Activated B cell treated with CpG ODN at 0.5 μM for 24 hours (primary cell): ENCODE measurements at regions not wholly inside any gene's neighbourhood (a gene's known extent, or its start where the extent isn't known, plus 50 kb on each side); places are given as distances from the start of the nearest gene placed in this dataset.

ENCODE experiments used
- ATAC-seq: fragments of 200-7000 bp; cut with Tn5 transposase; one replicate; pipeline ENCODE4 v1.10.0; 2021; ENCODE audit warnings: low read depth, mild to moderate bottlenecking, moderate library complexity
- CTCF ChIA-PET: fragments of 350-600 bp; sonication (Branson Sonifier 250); formaldehyde crosslinking; loops from one replicate; lab custom pipeline; 2021; ENCODE audit warnings: antibody characterized with exemption; lab: Charles Lee
- POLR2A ChIA-PET: fragments of 350-600 bp; sonication (Branson Sonifier 250); formaldehyde crosslinking; loops from one replicate; lab custom pipeline; 2021; ENCODE audit warnings: antibody characterized with exemption; lab: Charles Lee
- DNase-seq: peaks from one replicate; pipeline ENCODE4 v3.0.0; 2022
- H3K27ac Mint-ChIP-seq: one replicate; pipeline ENCODE4 v1.8.0; 2020; ENCODE audit warnings: mixed read lengths
- H3K27me3 Mint-ChIP-seq: one replicate; pipeline ENCODE4 v1.8.0; 2021; ENCODE audit warnings: mixed read lengths
- H3K36me3 Mint-ChIP-seq: one replicate; pipeline ENCODE4 v1.8.0; 2021; ENCODE audit warnings: low read depth, mixed read lengths
- H3K4me1 Mint-ChIP-seq: one replicate; pipeline ENCODE4 v1.8.0; 2021; ENCODE audit warnings: mixed read lengths
- H3K4me3 Mint-ChIP-seq: one replicate; pipeline ENCODE4 v1.8.0; 2020; ENCODE audit warnings: mild to moderate bottlenecking, mixed read lengths
- H3K9me3 Mint-ChIP-seq: one replicate; pipeline ENCODE4 v1.8.0; 2020; ENCODE audit warnings: mixed read lengths
- intact Hi-C: fragments of 100-400 bp; cut with micrococcal nuclease; formaldehyde crosslinking; loops from one replicate; pipeline ENCODE4 v1.15.1; 2024
- TF ChIP-seq, protein P1 (sequence below): fragments of 200-600 bp; IDR thresholded peaks from one replicate; pipeline ENCODE4 v1.8.0; 2022; ENCODE audit warnings: antibody characterized with exemption, mild to moderate bottlenecking

- Mint-ChIP-seq H3K36me3 (no peaks in the 10 kb centered on the region), H3K9me3 (no peaks in the 10 kb centered on the region), H3K27me3 (no peaks in the 10 kb centered on the region), H3K4me1 (no peaks in the 10 kb centered on the region), H3K4me3 (no peak overlapping the region), H3K27ac (no peak overlapping the region)
- intact Hi-C loops, result no loop called here
- POLR2A ChIA-PET, result no interaction called here
- no peak for DNase-seq
- TF ChIP-seq, protein P1, sequence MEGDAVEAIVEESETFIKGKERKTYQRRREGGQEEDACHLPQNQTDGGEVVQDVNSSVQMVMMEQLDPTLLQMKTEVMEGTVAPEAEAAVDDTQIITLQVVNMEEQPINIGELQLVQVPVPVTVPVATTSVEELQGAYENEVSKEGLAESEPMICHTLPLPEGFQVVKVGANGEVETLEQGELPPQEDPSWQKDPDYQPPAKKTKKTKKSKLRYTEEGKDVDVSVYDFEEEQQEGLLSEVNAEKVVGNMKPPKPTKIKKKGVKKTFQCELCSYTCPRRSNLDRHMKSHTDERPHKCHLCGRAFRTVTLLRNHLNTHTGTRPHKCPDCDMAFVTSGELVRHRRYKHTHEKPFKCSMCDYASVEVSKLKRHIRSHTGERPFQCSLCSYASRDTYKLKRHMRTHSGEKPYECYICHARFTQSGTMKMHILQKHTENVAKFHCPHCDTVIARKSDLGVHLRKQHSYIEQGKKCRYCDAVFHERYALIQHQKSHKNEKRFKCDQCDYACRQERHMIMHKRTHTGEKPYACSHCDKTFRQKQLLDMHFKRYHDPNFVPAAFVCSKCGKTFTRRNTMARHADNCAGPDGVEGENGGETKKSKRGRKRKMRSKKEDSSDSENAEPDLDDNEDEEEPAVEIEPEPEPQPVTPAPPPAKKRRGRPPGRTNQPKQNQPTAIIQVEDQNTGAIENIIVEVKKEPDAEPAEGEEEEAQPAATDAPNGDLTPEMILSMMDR, result no peak
- ATAC-seq, result no peak
- CTCF ChIA-PET, result no interaction called here
Measured at GRCh38 chr10:131016556-131016955, 295.0 kb downstream of the TCERG1L start.

DNA sequence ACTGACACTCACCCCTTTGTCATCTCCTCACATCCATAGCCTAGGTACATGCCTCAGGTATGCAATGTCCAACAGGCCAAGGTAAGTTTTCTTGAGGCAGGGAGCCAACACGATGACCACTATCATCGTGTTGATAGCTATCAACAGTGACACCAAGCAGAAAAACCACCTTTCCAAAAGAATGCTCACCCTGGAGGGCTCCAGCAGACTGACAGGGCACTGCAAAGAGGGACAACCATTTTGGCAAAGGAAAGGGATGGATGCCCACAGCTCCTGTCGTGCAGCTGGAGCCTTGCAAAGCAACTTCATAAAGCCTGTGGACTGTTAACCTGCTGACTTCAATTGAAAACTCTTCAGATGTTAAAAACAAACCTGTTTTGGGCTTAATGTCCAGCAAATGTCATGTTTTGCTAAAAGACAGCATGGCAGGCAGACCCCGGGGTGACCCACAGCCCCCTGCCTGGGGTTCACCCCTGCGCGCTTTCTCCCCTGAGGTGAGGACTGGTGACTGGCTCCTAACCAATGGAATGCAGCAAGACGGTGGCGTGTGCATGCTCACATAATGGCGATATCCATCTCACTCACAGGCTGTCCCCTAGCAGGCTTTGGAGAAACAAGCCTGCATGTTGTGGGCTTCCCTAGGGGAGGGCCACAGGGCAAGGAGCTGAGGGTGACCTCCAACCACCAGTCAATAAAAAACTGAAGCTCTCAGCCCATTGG lies 293.8 kb downstream of the TCERG1L start:
- H3K27ac Mint-ChIP-seq, result no peak overlapping the region
- intact Hi-C loops, result no loop called here
- no peaks in the 10 kb centered on the region for H3K27me3 Mint-ChIP-seq
- ChIA-PET CTCF (no interaction called here), POLR2A (no interaction called here)
- ATAC-seq (no peak), DNase-seq (no peak)
- H3K36me3 Mint-ChIP-seq, result no peaks in the 10 kb centered on the region
- no peak overlapping the region for H3K4me3 Mint-ChIP-seq
- no peaks in the 10 kb centered on the region for H3K9me3 Mint-ChIP-seq
- TF ChIP-seq, protein P1, result no peak
- no peaks in the 10 kb centered on the region for H3K4me1 Mint-ChIP-seq

GRCh38 chr10:131018886-131019500 lies 292.5 kb downstream of the TCERG1L start:
- H3K9me3 Mint-ChIP-seq, result no peaks in the 10 kb centered on the region
- H3K27me3 Mint-ChIP-seq, result no peaks in the 10 kb centered on the region
- ChIA-PET POLR2A (no interaction called here), CTCF (no interaction called here)
- intact Hi-C loops, result no loop called here
- DNase-seq (no peak), ATAC-seq (no peak)
- H3K4me3 Mint-ChIP-seq, result no peak overlapping the region
- H3K4me1 Mint-ChIP-seq, result no peaks in the 10 kb centered on the region
- H3K27ac Mint-ChIP-seq, result no peak overlapping the region
- TF ChIP-seq, protein P1, result no peak
- H3K36me3 Mint-ChIP-seq, result no peaks in the 10 kb centered on the region

- no peaks in the 10 kb centered on the region for H3K36me3 Mint-ChIP-seq
- TF ChIP-seq, protein P1, result no peak
- intact Hi-C loops, result no loop called here
- ChIA-PET CTCF (no interaction called here), POLR2A (no interaction called here)
- H3K4me1 Mint-ChIP-seq, result no peaks in the 10 kb centered on the region
- H3K27ac Mint-ChIP-seq, result no peak overlapping the region
- no peak overlapping the region for H3K4me3 Mint-ChIP-seq
- H3K27me3 Mint-ChIP-seq, result no peaks in the 10 kb centered on the region
- H3K9me3 Mint-ChIP-seq, result no peaks in the 10 kb centered on the region
- ATAC-seq (no peak), DNase-seq (no peak)
Measured at GRCh38 chr10:131019696-131020095, 291.8 kb downstream of the TCERG1L start.

- intact Hi-C loops, result no loop called here
- H3K9me3 Mint-ChIP-seq, result no peaks in the 10 kb centered on the region
- H3K27me3 Mint-ChIP-seq, result no peaks in the 10 kb centered on the region
- TF ChIP-seq, protein P1, result no peak
- ChIA-PET POLR2A (no interaction called here), CTCF (no interaction called here)
- no peak overlapping the region for H3K4me3 Mint-ChIP-seq
- DNase-seq (no peak), ATAC-seq (no peak)
- H3K36me3 Mint-ChIP-seq, result no peaks in the 10 kb centered on the region
- no peaks in the 10 kb centered on the region for H3K4me1 Mint-ChIP-seq
- H3K27ac Mint-ChIP-seq, result no peak overlapping the region
Measured at GRCh38 chr10:131020775-131021174, 290.7 kb downstream of the TCERG1L start.
